Endothelial cell of umbilical vein (primary cell): ENCODE measurements at regions not wholly inside any gene's neighbourhood (a gene's known extent, or its start where the extent isn't known, plus 50 kb on each side); places are given as distances from the start of the nearest gene placed in this dataset.

Experiments used
- EZH2 ChIP-seq: IDR thresholded peaks from 2 replicates; pipeline ENCODE4 v1.6.1; 2012; ENCODE audit warnings: borderline replicate concordance, low read depth, mild to moderate bottlenecking, moderate library complexity, low read length, inconsistent platforms; ENCODE audit not compliant: severe bottlenecking
- MYC ChIP-seq: IDR thresholded peaks from one replicate; pipeline ENCODE4 v1.6.1; 2011; ENCODE audit warnings: mild to moderate bottlenecking, low read depth, low read length
- POLR2A ChIP-seq: IDR thresholded peaks from 2 replicates; pipeline ENCODE4 v1.6.1; 2012; ENCODE audit warnings: low read depth, mild to moderate bottlenecking, control low read depth, low read length
- TF ChIP-seq, protein P1 (sequence below), 2 donors: IDR thresholded peaks; 1 replicate in 1 of 2; 2 replicates in 1 of 2; pipeline ENCODE4 v1.5.1; 2011; ENCODE audit warnings: low read length in 2 of 2, mild to moderate bottlenecking in 2 of 2, moderate library complexity in 2 of 2, control low read depth in 1 of 2, inconsistent platforms in 1 of 2, low read depth in 1 of 2; ENCODE audit not compliant: insufficient read depth in 1 of 2; ENCODE audit errors: extremely low read depth in 1 of 2
- TF ChIP-seq, protein P2 (sequence below): IDR thresholded peaks from 2 replicates; pipeline ENCODE4 v1.6.1; 2011; ENCODE audit not compliant: insufficient read depth, insufficient read length

DNA sequence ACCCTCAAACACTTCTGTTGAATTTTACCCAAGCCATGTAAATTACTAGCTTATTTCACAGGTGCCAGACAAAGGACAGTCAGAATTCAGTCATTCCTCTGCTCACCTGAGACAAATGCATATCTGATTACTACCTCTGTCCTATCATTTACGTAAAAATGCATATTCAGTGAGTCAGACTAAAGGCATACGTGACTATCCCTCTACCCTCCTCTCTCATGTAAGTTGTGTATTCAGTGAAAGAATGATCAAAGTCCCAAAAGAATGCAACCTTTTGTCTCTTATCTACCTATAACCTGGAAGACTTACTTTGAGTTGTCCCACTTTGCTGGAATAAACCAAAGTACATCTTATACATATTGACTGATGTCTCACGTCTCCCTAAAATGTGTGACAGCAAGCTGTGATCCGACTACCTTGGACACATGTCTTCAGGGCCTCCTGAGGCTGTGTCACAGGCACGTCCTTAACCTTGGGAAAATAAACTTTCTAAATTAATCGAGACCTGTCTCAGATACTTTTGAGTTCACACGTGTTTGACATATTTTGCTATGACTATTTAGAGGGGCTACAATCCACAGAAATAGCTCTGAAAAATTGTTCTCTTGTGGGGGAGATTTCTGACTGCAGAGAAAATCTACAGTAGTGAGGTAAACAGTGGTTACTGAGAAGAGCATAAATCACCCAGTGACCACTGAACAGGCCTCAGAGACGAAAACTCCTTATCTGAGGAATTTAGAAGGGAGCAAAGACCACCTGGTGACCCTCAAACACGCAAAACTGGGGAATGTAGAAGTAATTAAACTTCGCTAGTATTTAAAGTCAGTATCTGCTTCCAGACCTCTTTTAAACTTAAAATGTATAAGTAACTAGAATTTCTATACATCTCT, 1575.8 kb downstream of the STIM2 start:
- TF ChIP-seq, protein P1, sequence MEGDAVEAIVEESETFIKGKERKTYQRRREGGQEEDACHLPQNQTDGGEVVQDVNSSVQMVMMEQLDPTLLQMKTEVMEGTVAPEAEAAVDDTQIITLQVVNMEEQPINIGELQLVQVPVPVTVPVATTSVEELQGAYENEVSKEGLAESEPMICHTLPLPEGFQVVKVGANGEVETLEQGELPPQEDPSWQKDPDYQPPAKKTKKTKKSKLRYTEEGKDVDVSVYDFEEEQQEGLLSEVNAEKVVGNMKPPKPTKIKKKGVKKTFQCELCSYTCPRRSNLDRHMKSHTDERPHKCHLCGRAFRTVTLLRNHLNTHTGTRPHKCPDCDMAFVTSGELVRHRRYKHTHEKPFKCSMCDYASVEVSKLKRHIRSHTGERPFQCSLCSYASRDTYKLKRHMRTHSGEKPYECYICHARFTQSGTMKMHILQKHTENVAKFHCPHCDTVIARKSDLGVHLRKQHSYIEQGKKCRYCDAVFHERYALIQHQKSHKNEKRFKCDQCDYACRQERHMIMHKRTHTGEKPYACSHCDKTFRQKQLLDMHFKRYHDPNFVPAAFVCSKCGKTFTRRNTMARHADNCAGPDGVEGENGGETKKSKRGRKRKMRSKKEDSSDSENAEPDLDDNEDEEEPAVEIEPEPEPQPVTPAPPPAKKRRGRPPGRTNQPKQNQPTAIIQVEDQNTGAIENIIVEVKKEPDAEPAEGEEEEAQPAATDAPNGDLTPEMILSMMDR (IDR thresholded peaks at IDR 0.05; ENCODE audit: extremely low read depth in 1 of 2, insufficient read depth in 1 of 2, low read depth in 1 of 2, low read length in 2 of 2): no peak
- no peak for TF ChIP-seq POLR2A
- TF ChIP-seq, protein P2, sequence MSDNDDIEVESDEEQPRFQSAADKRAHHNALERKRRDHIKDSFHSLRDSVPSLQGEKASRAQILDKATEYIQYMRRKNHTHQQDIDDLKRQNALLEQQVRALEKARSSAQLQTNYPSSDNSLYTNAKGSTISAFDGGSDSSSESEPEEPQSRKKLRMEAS: no peak
- TF ChIP-seq EZH2: no peak
- TF ChIP-seq MYC: no peak
